ENCODE measurements at regions not wholly inside any gene's neighbourhood (a gene's known extent, or its start where the extent isn't known, plus 50 kb on each side); places are given as distances from the start of the nearest gene placed in this dataset.

GRCh38 chr6:14192216-14192788, 74.7 kb downstream of the CD83 start:
- Histone ChIP-seq H3K27me3 (no peaks in the 10 kb centered on the region), H3K9me3 (no peaks in the 10 kb centered on the region), H3K36me3 (no peaks in the 10 kb centered on the region), H3K27ac (no peak overlapping the region), H3K4me3 (no peak overlapping the region), H3K4me1 (no peaks in the 10 kb centered on the region)
- no peak for DNase-seq (ENCODE audit: low spot score in 2 of 2)
- no peak for TF ChIP-seq CTCF (IDR thresholded peaks at IDR 0.05)
- intact Hi-C loops (cut with DNase I): no loop called here

- H3K4me3 ChIP-seq: no peak overlapping the region
- H3K9me3 ChIP-seq: no peaks in the 10 kb centered on the region
- H3K27ac ChIP-seq: no peak overlapping the region
- intact Hi-C loops (cut with DNase I): no loop called here
- TF ChIP-seq CTCF (IDR thresholded peaks at IDR 0.05): no peak
- no peaks in the 10 kb centered on the region for H3K4me1 ChIP-seq
- no peaks in the 10 kb centered on the region for H3K27me3 ChIP-seq
- H3K36me3 ChIP-seq: no peaks in the 10 kb centered on the region
- no peak for DNase-seq (ENCODE audit: low spot score in 2 of 2)
Measured at GRCh38 chr6:14193524-14193923, 76.0 kb downstream of the CD83 start.

GRCh38 chr6:14194483-14194882, 76.9 kb downstream of the CD83 start:
- H3K36me3 ChIP-seq: no peaks in the 10 kb centered on the region
- no peak overlapping the region for H3K27ac ChIP-seq
- intact Hi-C loops (cut with DNase I): no loop called here
- H3K4me3 ChIP-seq: no peak overlapping the region
- H3K27me3 ChIP-seq: no peaks in the 10 kb centered on the region
- no peak for TF ChIP-seq CTCF (IDR thresholded peaks at IDR 0.05)
- no peaks in the 10 kb centered on the region for H3K9me3 ChIP-seq
- no peak for DNase-seq (ENCODE audit: low spot score in 2 of 2)
- no peaks in the 10 kb centered on the region for H3K4me1 ChIP-seq

- no peak for DNase-seq (ENCODE audit: low spot score in 2 of 2)
- no peaks in the 10 kb centered on the region for H3K36me3 ChIP-seq
- intact Hi-C loops (cut with DNase I): no loop called here
- no peak overlapping the region for H3K27ac ChIP-seq
- H3K4me3 ChIP-seq: no peak overlapping the region
- H3K27me3 ChIP-seq: no peaks in the 10 kb centered on the region
- no peaks in the 10 kb centered on the region for H3K9me3 ChIP-seq
- no peak for TF ChIP-seq CTCF (IDR thresholded peaks at IDR 0.05)
- H3K4me1 ChIP-seq: no peaks in the 10 kb centered on the region
Measured at GRCh38 chr6:14194976-14195375, 77.4 kb downstream of the CD83 start.

- Histone ChIP-seq H3K27me3 (no peaks in the 10 kb centered on the region), H3K36me3 (no peaks in the 10 kb centered on the region), H3K9me3 (no peaks in the 10 kb centered on the region), H3K27ac (no peak overlapping the region), H3K4me1 (no peaks in the 10 kb centered on the region), H3K4me3 (no peak overlapping the region)
- TF ChIP-seq CTCF (IDR thresholded peaks at IDR 0.05): no peak
- intact Hi-C loops (cut with DNase I): no loop called here
- no peak for DNase-seq (ENCODE audit: low spot score in 2 of 2)
Measured at GRCh38 chr6:14196026-14196425, 78.5 kb downstream of the CD83 start.

GRCh38 chr6:14197118-14197517, 79.5 kb downstream of the CD83 start:
- Histone ChIP-seq H3K27me3 (no peaks in the 10 kb centered on the region), H3K27ac (no peak overlapping the region), H3K36me3 (no peaks in the 10 kb centered on the region), H3K4me3 (no peak overlapping the region), H3K4me1 (no peaks in the 10 kb centered on the region), H3K9me3 (no peaks in the 10 kb centered on the region)
- DNase-seq (ENCODE audit: low spot score in 2 of 2): no peak
- intact Hi-C loops (cut with DNase I): no loop called here
- TF ChIP-seq CTCF (IDR thresholded peaks at IDR 0.05): no peak
